Progenitor cell of endocrine pancreas (in vitro differentiated cells): ENCODE measurements at regions not wholly inside any gene's neighbourhood (a gene's known extent, or its start where the extent isn't known, plus 50 kb on each side); places are given as distances from the start of the nearest gene placed in this dataset.

ENCODE experiments used
- DNase-seq: peaks from one replicate; pipeline ENCODE4 v3.0.0; 2021; ENCODE audit warnings: low spot score; ENCODE audit not compliant: unreplicated experiment
- H3K27ac Mint-ChIP-seq: 2 replicates; pipeline ENCODE4 v1.8.0; 2021; ENCODE audit warnings: mild to moderate bottlenecking, moderate library complexity, mixed read lengths
- H3K27me3 Mint-ChIP-seq: 2 replicates; pipeline ENCODE4 v1.8.0; 2021; ENCODE audit warnings: mixed read lengths
- H3K36me3 Mint-ChIP-seq: 2 replicates; pipeline ENCODE4 v1.8.0; 2022; ENCODE audit warnings: mixed read lengths; ENCODE audit not compliant: insufficient read depth
- H3K4me1 Mint-ChIP-seq: 2 replicates; pipeline ENCODE4 v1.8.0; 2021; ENCODE audit warnings: low read depth, mixed read lengths
- H3K4me3 Mint-ChIP-seq: 2 replicates; pipeline ENCODE4 v1.8.0; 2021; ENCODE audit warnings: low read depth, mild to moderate bottlenecking, moderate library complexity, mixed read lengths
- H3K9me3 Mint-ChIP-seq: 2 replicates; pipeline ENCODE4 v1.8.0; 2021; ENCODE audit warnings: low read depth, mixed read lengths
- CTCF ChIP-seq: fragments of 200-600 bp; sonication (generic); IDR thresholded peaks from one replicate; pipeline ENCODE4 v1.5.0; 2021; ENCODE audit warnings: antibody characterized with exemption, mild to moderate bottlenecking; ENCODE audit not compliant: unreplicated experiment

GRCh38 chr5:72673623-72674022, 142.8 kb upstream of the TNPO1 start:
- Mint-ChIP-seq H3K9me3 (peaks cover 20% of the 10 kb centered on the region), H3K36me3 (no peaks in the 10 kb centered on the region), H3K27ac (no peak overlapping the region), H3K4me3 (no peak overlapping the region), H3K4me1 (peaks cover 1% of the 10 kb centered on the region), H3K27me3 (peaks cover 8% of the 10 kb centered on the region)
- TF ChIP-seq CTCF: no peak
- DNase-seq: no peak

GRCh38 chr5:72673180-72673579, 143.3 kb upstream of the TNPO1 start:
- Mint-ChIP-seq H3K27ac (no peak overlapping the region), H3K4me1 (peaks cover 1% of the 10 kb centered on the region), H3K36me3 (no peaks in the 10 kb centered on the region), H3K9me3 (peaks cover 20% of the 10 kb centered on the region), H3K27me3 (peaks cover 8% of the 10 kb centered on the region), H3K4me3 (no peak overlapping the region)
- no peak for TF ChIP-seq CTCF
- no peak for DNase-seq

GRCh38 chr5:72667708-72668107, 148.8 kb upstream of the TNPO1 start:
- no peak overlapping the region for H3K27ac Mint-ChIP-seq
- TF ChIP-seq CTCF: no peak
- no peaks in the 10 kb centered on the region for H3K36me3 Mint-ChIP-seq
- no peaks in the 10 kb centered on the region for H3K4me1 Mint-ChIP-seq
- no peak for DNase-seq
- H3K27me3 Mint-ChIP-seq: peaks cover 10% of the 10 kb centered on the region
- H3K4me3 Mint-ChIP-seq: no peak overlapping the region
- H3K9me3 Mint-ChIP-seq: no peaks in the 10 kb centered on the region

- Mint-ChIP-seq H3K27ac (no peak overlapping the region), H3K9me3 (no peaks in the 10 kb centered on the region), H3K4me3 (no peak overlapping the region), H3K27me3 (peaks cover 6% of the 10 kb centered on the region), H3K4me1 (peaks cover 1% of the 10 kb centered on the region), H3K36me3 (no peaks in the 10 kb centered on the region)
- DNase-seq: no peak
- TF ChIP-seq CTCF: no peak
These were observed 153.5 kb upstream of the TNPO1 start for GRCh38 chr5:72662936-72663335.

- H3K36me3 Mint-ChIP-seq: no peaks in the 10 kb centered on the region
- DNase-seq: no peak
- no peaks in the 10 kb centered on the region for H3K9me3 Mint-ChIP-seq
- no peak overlapping the region for H3K27ac Mint-ChIP-seq
- H3K4me3 Mint-ChIP-seq: no peak overlapping the region
- H3K4me1 Mint-ChIP-seq: peaks cover 1% of the 10 kb centered on the region
- TF ChIP-seq CTCF: no peak
- peaks cover 6% of the 10 kb centered on the region for H3K27me3 Mint-ChIP-seq
These were observed 154.2 kb upstream of the TNPO1 start for GRCh38 chr5:72662305-72662704.
